ENCODE measurements at regions not wholly inside any gene's neighbourhood (a gene's known extent, or its start where the extent isn't known, plus 50 kb on each side); places are given as distances from the start of the nearest gene placed in this dataset.

- Histone ChIP-seq H3K79me2 (ENCODE audit: insufficient read depth, low read length) (no peaks in the 10 kb centered on the region), H4K91ac (ENCODE audit: insufficient read length, low read depth, low read length) (no peak overlapping the region), H3K4ac (ENCODE audit: low read depth, low read length) (no peak overlapping the region), H3K27ac (ENCODE audit: insufficient read length, low read depth, low read length) (no peak overlapping the region), H3K79me1 (ENCODE audit: insufficient read depth, low read depth, low read length, poor library complexity, severe bottlenecking) (no peaks in the 10 kb centered on the region), H3K18ac (ENCODE audit: insufficient read length, low read depth, low read length) (no peak overlapping the region), H4K5ac (ENCODE audit: insufficient read length, low read depth, low read length) (no peak overlapping the region), H4K8ac (replicated peaks; ENCODE audit: insufficient read length, low read depth, low read length) (no peak overlapping the region), H3K23me2 (ENCODE audit: insufficient read length, low read depth, low read length, poor library complexity, severe bottlenecking) (no peaks in the 10 kb centered on the region), H2AK5ac (ENCODE audit: insufficient read length, low read length) (no peak overlapping the region), H2BK12ac (ENCODE audit: insufficient read length, low read depth, low read length) (no peak overlapping the region), H2AFZ (ENCODE audit: low read length) (no peak overlapping the region), H3K9ac (ENCODE audit: extremely low read depth, insufficient read length, low read length) (no peak overlapping the region), H2BK120ac (ENCODE audit: low read depth, low read length, poor library complexity, severe bottlenecking) (no peak overlapping the region), H3K9me3 (ENCODE audit: control insufficient read depth, low read depth, low read length) (peaks cover 11% of the 10 kb centered on the region), H3K14ac (ENCODE audit: insufficient read depth, low read length) (no peak overlapping the region), H2BK20ac (ENCODE audit: low read depth, low read length, poor library complexity, severe bottlenecking) (no peak overlapping the region), H3K4me2 (ENCODE audit: insufficient read depth, insufficient read length, low read length) (no peak overlapping the region), H3K27me3 (ENCODE audit: insufficient read depth, low read length) (no peaks in the 10 kb centered on the region), H3K4me1 (ENCODE audit: insufficient read depth, low read length) (no peaks in the 10 kb centered on the region), H3T11ph (ENCODE audit: low read length) (no peak overlapping the region), H3K23ac (ENCODE audit: insufficient read length, low read depth, low read length) (no peak overlapping the region), H3K56ac (ENCODE audit: insufficient read length, low read depth, low read length) (no peak overlapping the region), H4K20me1 (ENCODE audit: control insufficient read depth, insufficient read depth, insufficient read length) (no peaks in the 10 kb centered on the region), H2BK5ac (ENCODE audit: insufficient read length, low read length) (no peak overlapping the region), H2BK15ac (ENCODE audit: low read depth, low read length) (no peak overlapping the region)
- Mint-ChIP-seq H3K4me3 (no peak overlapping the region), H3K9me3 (peaks cover 56 to 74% of the 10 kb centered on the region in 2 experiments), H3K27ac (no peak overlapping the region; a peak in 1 of 7 replicates), H3K4me1 (peaks cover 0 to 10% of the 10 kb centered on the region in 2 experiments; a peak in 1 of 4 replicates), H3K27me3 (ENCODE audit: low read depth) (no peaks in the 10 kb centered on the region), H3K36me3 (ENCODE audit: insufficient read depth in 1 of 3, low read depth in 3 of 3) (peaks cover 0 to 2% (median 2%) of the 10 kb centered on the region in 3 experiments; a peak in 4 of 7 replicates)
- TF ChIP-seq CTCF (conservative IDR thresholded peaks at IDR 0.05): no peak
- no CpG with 5 or more reads among the region's 15 CpGs for WGBS (ENCODE audit: extremely low coverage, insufficient read length, low lambda C conversion rate)
- DNase-seq: no peak
Observed at GRCh38 chrX:53813670-53814440, 127.3 kb upstream of the HUWE1 start.
